Pons (tissue), 1 donor: ENCODE measurements at regions not wholly inside any gene's neighbourhood (a gene's known extent, or its start where the extent isn't known, plus 50 kb on each side); places are given as distances from the start of the nearest gene placed in this dataset.

ENCODE experiments used
- DNase-seq: peaks from one replicate; pipeline ENCODE4 v3.0.0-alpha.2; 2016; ENCODE audit warnings: low spot score

GRCh38 chr2:217625557-217626169 is 377.1 kb downstream of the TNS1 start:
- DNase-seq = no peak

- DNase-seq = no peak
Observed at GRCh38 chr2:217623281-217623912, 379.4 kb downstream of the TNS1 start.

DNA sequence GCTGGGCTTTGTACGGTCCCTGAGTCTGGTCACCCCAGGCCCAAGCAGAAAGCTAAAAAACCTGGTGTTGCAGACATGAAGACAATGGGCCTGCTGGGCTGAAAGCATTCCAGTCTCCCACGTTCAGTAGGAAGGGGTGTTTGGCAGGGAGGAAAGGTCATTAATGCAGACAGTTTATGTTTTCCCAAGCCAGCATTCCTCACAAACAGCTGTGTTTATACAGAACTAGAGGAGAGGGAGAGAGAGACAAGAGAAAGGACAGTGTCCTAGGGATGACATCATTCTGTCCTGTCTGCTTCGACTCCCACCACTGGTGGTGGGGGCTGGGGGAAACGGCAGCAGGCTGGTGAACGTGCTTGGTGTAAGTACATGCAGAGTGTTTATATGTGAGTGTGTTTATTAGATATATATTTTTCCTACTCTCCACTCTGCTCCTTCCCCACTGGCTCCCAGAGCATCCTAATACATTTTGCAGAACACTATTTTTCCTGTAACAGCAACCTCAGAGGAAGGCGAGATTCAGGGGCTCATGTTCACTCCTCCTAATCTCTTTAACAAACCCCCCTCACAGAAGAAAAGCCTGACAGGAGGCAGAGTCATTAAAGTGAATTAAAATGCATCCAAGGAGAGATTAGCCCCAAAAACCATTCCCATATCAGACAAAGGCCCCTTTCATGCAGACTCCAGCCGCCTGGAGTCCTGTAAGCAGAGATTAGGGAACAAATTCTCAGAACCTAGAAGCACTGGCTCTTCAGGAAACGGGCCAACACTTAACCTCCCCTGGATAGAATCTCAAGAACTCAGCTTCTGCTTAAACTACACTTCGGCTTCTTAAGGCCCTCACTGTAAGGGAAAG is 380.4 kb downstream of the TNS1 start:
- peak; percentile 92 for DNase-seq

DNA sequence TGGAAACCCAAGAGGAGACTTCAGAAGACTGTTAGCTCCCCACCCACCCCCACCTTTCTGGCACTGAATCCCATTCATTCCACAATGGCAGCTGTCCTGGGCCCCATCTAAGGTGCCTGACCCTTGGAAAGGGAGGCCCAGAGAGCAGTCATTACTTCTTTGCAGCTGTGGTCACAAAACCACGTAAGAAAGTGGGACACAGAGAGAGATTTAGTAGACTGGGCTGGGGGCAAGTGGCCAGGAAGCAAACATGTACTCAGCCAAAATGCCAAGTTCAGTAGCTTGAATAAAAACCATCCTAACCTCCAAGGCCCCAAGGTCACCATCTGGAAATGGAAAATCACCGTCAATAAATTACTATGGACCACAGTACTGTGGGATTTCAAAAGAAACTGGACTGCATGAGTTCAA is 381.4 kb downstream of the TNS1 start:
- no peak for DNase-seq

GRCh38 chr2:217618744-217619143 is 384.1 kb downstream of the TNS1 start:
- no peak for DNase-seq

DNA sequence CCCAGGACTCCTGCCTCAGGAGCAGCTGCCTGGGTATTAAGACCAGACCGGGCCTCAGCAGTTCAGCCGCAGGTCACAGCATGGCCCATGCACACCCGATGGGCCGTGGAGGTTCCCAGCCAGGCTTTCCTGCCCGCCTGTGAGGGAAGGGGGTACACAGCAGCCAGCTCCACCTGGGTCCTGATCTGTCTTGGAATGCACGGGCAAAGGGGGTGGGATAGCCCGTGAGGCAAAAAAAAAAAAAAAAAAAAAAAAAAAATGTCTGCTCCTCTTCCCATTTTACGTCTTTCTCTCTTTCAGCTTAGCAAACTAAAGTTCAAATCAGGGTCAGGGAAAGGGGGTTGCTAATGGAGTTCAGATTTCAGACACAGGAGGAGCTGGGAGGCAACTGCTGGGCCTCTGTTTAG is 385.2 kb downstream of the TNS1 start:
- no peak for DNase-seq

DNA sequence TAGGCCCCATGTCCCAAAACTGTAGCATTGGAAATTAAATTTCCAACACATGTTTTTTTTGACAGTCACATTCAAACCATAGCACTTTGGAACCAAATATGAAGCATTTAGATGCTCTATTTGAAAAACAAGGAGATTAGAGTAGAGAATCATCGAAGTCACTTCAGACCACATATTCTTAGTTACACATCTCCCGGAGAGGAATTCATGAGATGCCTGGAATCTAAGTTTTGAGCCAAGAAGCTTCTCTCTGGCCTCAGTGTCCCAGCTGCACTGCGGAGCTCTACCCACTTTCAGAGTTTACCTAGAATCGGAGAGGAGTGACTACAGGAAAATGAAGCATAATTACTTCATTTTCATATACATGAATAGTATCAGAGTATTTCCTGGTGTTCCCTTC is 385.9 kb downstream of the TNS1 start:
- DNase-seq = no peak

DNA sequence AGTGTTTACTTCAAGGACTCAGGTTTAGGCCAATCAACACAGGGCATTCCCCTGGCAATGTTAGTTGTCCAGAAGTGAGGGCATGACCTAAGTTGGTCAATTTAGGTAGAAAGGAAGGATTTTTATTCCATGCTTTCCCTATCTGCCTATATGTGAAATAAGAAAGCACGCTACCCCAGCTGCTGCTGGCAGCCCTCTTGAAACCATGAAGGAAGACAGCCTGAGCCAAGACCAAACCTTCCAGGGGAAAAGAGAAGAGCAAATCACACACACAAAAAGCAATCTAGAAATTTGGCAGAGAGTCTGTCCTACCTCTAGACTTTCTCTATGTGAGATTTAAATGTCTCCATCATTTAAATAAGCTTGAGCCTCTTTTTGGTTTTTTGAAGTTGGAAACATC is 387.6 kb downstream of the TNS1 start:
- no peak for DNase-seq

DNA sequence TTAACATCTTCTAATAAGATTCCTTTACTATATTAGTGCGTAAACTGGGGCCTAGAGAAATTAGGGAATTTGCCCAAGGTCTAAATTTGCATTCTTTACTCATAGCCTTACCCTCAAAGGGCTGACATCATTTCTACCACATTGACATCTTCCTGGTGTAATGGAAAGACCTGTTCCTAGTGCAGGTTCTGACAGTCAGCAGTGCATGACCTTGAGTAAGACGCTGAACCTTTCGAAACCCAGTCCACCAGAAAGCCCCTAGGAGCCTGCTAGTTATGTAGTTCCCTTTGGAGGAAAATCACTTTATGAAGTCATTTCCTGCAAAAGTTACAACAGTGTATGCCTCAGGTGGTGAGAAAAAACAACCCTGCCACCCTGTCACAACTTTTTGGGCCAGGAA is 388.3 kb downstream of the TNS1 start:
- no peak for DNase-seq

DNA sequence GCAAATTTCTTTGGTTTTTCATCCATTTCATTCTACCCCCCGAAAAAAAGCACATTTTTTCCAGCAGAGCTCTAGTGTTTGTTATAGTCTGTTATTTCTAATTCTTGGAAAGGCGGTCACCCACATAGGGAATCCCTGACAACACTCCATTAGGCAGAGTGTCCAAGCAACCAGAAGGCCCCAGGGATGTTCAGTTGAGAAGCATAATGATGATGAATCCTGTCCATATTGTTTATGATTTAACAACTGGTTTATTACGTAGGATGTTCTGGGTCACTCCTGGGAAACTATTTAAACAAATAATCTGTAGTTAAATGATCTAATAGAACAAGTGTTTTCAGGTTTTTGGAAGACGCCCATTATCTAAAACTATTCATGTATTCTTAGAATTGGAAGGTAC is 388.7 kb downstream of the TNS1 start:
- DNase-seq = no peak

- DNase-seq = no peak
Observed at GRCh38 chr2:217612920-217613319, 389.9 kb downstream of the TNS1 start.

DNA sequence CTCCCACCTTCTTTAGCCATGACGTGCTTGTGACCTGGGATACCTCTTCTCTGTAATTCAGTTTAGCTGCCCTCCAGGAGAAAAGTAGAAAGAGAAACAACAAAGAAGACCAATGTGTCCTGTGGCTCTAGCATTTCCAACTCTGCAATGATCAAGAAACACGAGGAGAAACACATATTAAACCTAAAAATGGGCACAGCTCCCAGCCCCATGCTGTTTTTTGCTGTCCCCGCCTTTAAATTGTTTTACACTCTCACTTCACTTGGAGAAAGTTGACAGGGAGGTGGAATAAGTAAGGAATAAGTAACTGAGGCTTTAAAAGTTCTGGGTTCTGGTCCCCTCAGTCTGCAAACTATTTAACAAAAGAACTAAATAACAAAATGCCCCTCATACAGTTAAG is 390.6 kb downstream of the TNS1 start:
- no peak for DNase-seq

DNA sequence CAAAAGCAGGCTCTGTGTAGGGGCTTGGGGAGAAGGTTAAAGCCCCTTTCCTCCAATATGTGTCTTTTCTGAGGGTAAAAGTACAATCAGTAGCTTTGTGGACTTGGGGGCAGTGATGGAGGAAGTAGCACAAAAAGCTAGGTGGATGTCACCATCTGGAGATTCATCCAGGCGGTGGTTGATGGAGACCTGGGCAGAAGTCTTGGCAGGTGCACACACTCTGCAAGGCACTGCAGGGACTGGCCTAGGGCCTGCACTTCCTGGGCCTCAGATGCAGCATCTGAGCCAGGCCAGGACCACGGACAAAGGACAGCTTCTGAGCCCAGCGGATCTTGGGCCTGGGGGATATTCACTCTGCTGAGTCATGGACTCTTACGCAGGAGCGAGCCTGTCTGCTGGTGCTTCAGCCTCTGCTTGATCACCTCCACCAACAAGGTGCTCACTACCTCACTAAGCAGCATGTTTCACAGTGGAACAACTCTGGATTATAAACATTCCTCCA is 391.1 kb downstream of the TNS1 start:
- no peak for DNase-seq

DNA sequence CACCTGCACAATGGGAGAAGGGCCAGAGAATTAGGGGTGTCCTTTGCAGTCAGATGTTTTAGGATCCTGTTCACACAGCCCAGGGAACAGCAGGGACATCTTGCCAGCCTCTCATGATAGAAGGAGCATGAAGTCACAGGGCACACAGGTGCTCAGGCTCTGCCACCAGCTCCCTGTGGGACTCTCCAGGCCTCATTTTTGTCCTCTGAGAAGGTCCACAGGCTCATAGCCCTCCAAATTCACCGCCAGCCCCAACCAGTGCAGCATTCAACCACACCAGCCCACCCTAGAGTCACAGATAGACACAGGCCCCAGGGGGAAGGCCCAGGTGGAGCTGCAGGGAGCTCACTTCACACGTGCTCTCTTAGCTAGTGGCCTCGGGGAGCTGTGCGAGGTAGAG is 391.7 kb downstream of the TNS1 start:
- no peak for DNase-seq

DNA sequence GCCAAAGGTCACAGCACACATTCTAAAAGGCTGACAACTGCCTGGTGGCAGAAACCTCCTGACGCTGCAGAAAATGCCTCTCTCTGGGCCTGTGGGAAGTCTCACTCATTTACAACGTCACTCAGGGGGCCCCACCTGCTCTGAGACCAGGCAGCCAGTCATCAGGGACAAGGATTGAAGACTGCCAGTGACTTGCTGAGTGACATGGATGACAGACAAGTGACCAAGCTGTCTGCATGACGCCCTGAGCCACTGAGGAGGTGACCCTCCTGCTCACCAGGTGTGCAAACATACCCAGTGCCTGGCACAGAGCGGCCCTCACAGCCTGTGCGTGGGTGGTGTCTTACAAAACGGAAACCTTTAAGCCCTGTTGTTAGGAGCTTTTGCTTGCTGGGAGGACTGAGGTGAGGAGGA is 392.4 kb downstream of the TNS1 start:
- no peak for DNase-seq

DNA sequence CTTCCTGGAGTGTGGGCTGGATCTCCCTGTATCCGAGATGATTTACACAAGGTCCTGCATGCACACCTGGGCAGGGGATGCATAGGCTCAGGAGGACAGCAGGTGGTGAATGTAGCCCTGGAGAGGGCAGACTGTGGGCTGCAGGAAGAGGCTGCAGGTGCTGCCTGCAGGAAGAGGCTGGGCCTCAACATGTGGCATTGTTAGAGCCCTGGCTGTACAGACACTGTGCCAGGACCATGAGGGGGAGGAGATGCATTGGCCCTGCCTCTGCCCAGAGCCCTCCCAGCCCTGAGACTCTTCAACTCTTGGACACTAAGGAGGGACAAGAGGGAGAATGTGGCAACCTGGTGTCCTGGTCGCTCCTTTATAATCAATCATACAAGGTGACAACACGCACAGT is 392.8 kb downstream of the TNS1 start:
- DNase-seq = no peak

- DNase-seq = no peak
Observed at GRCh38 chr2:217606296-217606695, 396.5 kb downstream of the TNS1 start.

DNA sequence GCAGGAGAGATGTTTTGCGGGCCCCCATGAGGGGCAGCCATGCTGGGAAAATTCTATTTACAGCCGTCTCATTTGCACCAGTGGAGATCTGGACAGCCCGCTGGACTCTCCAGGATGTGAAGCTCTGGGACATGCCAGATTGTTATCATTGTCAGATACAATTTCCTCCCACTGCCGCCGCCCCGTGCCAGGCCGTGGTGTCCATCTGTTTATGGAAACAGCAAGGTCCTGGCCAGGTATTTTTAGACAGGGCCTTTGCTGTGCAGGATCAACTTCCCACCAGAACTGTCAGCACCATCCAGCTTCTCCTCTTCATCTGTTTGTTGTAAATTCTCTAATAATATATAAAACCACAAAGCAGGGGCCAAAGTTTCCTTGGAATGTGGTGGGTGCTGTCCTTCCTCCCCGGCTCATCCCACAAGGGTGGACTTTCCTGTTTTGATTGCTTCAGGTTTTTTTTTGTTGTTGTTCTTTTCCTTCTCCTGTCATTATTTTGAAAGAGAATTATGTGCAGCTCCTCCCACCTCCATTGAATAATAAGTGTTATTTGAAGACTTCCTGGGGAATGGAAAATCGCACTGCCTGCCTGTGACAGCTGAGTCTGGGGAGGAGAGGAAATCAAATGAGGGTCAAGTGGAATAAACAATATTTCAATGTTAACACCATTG is 398.1 kb downstream of the TNS1 start:
- DNase-seq = no peak

GRCh38 chr2:217601601-217602000 is 401.2 kb downstream of the TNS1 start:
- no peak for DNase-seq

DNA sequence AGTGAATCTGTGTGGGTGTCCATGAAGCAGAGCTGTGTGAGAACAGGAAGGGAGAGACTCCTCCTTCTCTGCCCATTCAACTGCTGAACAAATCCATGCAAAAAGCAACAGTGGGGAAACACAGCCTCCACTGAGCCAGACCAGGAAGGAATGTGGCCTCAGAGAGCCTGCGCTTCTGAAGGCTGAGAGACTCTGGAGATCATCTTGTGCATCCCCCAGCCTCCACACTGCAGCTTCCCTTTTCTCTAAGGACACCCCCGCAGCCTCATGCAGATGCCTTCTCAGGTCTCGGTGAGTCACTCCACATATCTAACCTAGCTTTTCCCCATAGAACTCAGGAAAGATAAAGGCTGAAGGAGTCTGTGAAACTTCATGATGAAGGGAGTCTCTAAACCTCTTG is 402.9 kb downstream of the TNS1 start:
- DNase-seq = no peak

GRCh38 chr2:217597681-217598080 is 405.1 kb downstream of the TNS1 start:
- no peak for DNase-seq

DNA sequence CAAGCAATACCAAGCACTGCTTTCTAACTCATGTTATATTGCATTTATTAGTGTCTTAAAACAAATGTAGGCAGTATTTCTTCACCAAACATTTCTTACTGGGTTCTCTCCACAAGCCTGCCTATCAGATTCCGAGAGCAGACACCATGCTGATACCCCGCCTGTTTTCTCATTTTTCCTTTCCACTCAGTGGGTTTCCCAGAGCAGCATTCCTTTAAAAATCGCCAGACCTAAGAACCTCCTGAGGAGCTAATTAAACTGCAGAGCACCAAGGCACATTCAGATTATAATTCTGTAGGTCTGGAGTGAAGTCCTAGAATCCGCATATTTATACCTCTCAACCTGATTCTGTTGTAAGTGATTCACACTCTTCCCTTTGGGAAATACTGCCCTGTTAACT is 405.6 kb downstream of the TNS1 start:
- no peak for DNase-seq

DNA sequence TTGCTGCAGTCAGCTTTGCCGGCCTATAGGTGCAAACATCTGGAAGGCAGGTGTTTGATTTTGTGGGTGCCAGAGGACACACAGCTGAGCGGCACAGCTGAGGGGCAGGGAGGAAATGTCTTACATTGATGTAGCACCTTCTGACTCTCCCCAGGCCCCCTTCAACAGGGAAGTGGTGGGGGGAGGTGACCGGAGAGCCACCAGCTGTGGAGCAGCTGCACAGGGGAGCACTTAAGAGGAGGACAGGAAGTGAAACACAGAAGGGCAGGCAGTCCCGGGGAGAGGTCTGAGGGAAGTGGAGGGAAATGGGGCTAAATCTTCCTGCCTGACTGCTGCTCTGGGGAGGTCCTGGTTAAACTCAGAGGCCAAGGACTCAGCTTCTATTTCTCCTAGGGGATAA is 409.1 kb downstream of the TNS1 start:
- DNase-seq = no peak
